ENCODE measurements at regions not wholly inside any gene's neighbourhood (a gene's known extent, or its start where the extent isn't known, plus 50 kb on each side); places are given as distances from the start of the nearest gene placed in this dataset.

- no peak for TF ChIP-seq CTCF (IDR thresholded peaks at IDR 0.05; ENCODE audit: low read depth, low read length, missing control alignments)
- DNase-seq (ENCODE audit: low read depth) = no peak
- no peak overlapping the region for H3K4me3 ChIP-seq (ENCODE audit: low read depth, low read length)
- in situ Hi-C loops (cut with HindIII; ENCODE audit: low sequenced_read_pairs) = no loop called here
These were observed 328.8 kb upstream of the NOVA1 start for GRCh38 chr14:26926585-26926984.

GRCh38 chr14:26928019-26928418 lies 330.2 kb upstream of the NOVA1 start:
- H3K4me3 ChIP-seq (ENCODE audit: low read depth, low read length) = no peak overlapping the region
- no peak for DNase-seq (ENCODE audit: low read depth)
- TF ChIP-seq CTCF (IDR thresholded peaks at IDR 0.05; ENCODE audit: low read depth, low read length, missing control alignments) = no peak
- in situ Hi-C loops (cut with HindIII; ENCODE audit: low sequenced_read_pairs) = no loop called here

- no peak for TF ChIP-seq CTCF (IDR thresholded peaks at IDR 0.05; ENCODE audit: low read depth, low read length, missing control alignments)
- H3K4me3 ChIP-seq (ENCODE audit: low read depth, low read length) = no peak overlapping the region
- in situ Hi-C loops (cut with HindIII; ENCODE audit: low sequenced_read_pairs) = no loop called here
- DNase-seq (ENCODE audit: low read depth) = no peak
These were observed 331.5 kb upstream of the NOVA1 start for GRCh38 chr14:26929361-26929760.

- DNase-seq (ENCODE audit: low read depth) = no peak
- in situ Hi-C loops (cut with HindIII; ENCODE audit: low sequenced_read_pairs) = no loop called here
These were observed 332.7 kb upstream of the NOVA1 start for GRCh38 chr14:26930576-26930975.

GRCh38 chr14:26932606-26933005 lies 334.8 kb upstream of the NOVA1 start:
- no peak for TF ChIP-seq CTCF (IDR thresholded peaks at IDR 0.05; ENCODE audit: low read depth, low read length, missing control alignments)
- in situ Hi-C loops (cut with HindIII; ENCODE audit: low sequenced_read_pairs) = no loop called here
- no peak for DNase-seq (ENCODE audit: low read depth)
- H3K4me3 ChIP-seq (ENCODE audit: low read depth, low read length) = no peak overlapping the region

More at GRCh38 chr14:26930576-26930975, 332.7 kb upstream of the NOVA1 start:
- no peak overlapping the region for H3K4me3 ChIP-seq (ENCODE audit: low read depth, low read length)
- no peak for TF ChIP-seq CTCF (IDR thresholded peaks at IDR 0.05; ENCODE audit: low read depth, low read length, missing control alignments)

GRCh38 chr14:26933431-26933830 lies 335.6 kb upstream of the NOVA1 start:
- in situ Hi-C loops (cut with HindIII; ENCODE audit: low sequenced_read_pairs) = no loop called here
- no peak for DNase-seq (ENCODE audit: low read depth)
- H3K4me3 ChIP-seq (ENCODE audit: low read depth, low read length) = no peak overlapping the region
- no peak for TF ChIP-seq CTCF (IDR thresholded peaks at IDR 0.05; ENCODE audit: low read depth, low read length, missing control alignments)

- no peak for DNase-seq (ENCODE audit: low read depth)
- TF ChIP-seq CTCF (IDR thresholded peaks at IDR 0.05; ENCODE audit: low read depth, low read length, missing control alignments) = no peak
- no peak overlapping the region for H3K4me3 ChIP-seq (ENCODE audit: low read depth, low read length)
- in situ Hi-C loops (cut with HindIII; ENCODE audit: low sequenced_read_pairs) = no loop called here
These were observed 336.3 kb upstream of the NOVA1 start for GRCh38 chr14:26934151-26934550.
